ENCODE measurements at regions not wholly inside any gene's neighbourhood (a gene's known extent, or its start where the extent isn't known, plus 50 kb on each side); places are given as distances from the start of the nearest gene placed in this dataset.

GRCh38 chr20:50390685-50391443, 119.3 kb upstream of the PTPN1 start:
- Histone ChIP-seq H3K4me3 (no peak overlapping the region), H3K36me3 (replicated peaks in 1 of 2) (no peaks in the 10 kb centered on the region), H3K4me1 (replicated peaks in 1 of 2) (peaks cover 37 to 52% of the 10 kb centered on the region in 2 donors), H3K9me3 (replicated peaks in 1 of 3) (no peaks in the 10 kb centered on the region), H3K27me3 (no peaks in the 10 kb centered on the region), H3K27ac (peak overlapping the region in 4 of 5 donors; percentile 72 to 95 (median 81))
- WGBS, 4 donors: 65 to 83% (median 80%) methylated on average over 8 to 15 of the region's 15 CpGs
- no peak for TF ChIP-seq POLR2A (IDR thresholded peaks at IDR 0.05)
- no peak for TF ChIP-seq CTCF (IDR thresholded peaks at IDR 0.05)
- no peak for DNase-seq
- intact Hi-C loops (cut with DNase I): no loop called here

- no peak for DNase-seq
- intact Hi-C loops (cut with DNase I): no loop called here
- peaks cover 44 to 54% of the 10 kb centered on the region in 2 donors for H3K4me1 ChIP-seq (replicated peaks in 1 of 2)
- H3K27ac ChIP-seq: peak overlapping the region in 3 of 5 donors; percentile 81 to 95 (median 81)
- no peaks in the 10 kb centered on the region for H3K36me3 ChIP-seq (replicated peaks in 1 of 2)
- no peaks in the 10 kb centered on the region for H3K27me3 ChIP-seq
- WGBS, 4 donors: 95 to 98% (median 96%) methylated on average over 13 to 15 of the region's 15 CpGs
- H3K9me3 ChIP-seq (replicated peaks in 1 of 3): no peaks in the 10 kb centered on the region
- no peak overlapping the region for H3K4me3 ChIP-seq
- TF ChIP-seq CTCF (IDR thresholded peaks at IDR 0.05) (no peak), POLR2A (IDR thresholded peaks at IDR 0.05) (no peak)
These were observed 118.6 kb upstream of the PTPN1 start for GRCh38 chr20:50391444-50392137.

GRCh38 chr20:50392138-50392866, 117.9 kb upstream of the PTPN1 start:
- DNase-seq: no peak
- 75 to 88% (median 83%) methylated on average over 9 of the region's 9 CpGs for WGBS, 4 donors
- H3K4me3 ChIP-seq: no peak overlapping the region
- intact Hi-C loops (cut with DNase I): no loop called here
- peak overlapping the region in 2 of 5 donors; percentile 81 to 95 for H3K27ac ChIP-seq
- H3K36me3 ChIP-seq (replicated peaks in 1 of 2): no peaks in the 10 kb centered on the region
- no peaks in the 10 kb centered on the region for H3K27me3 ChIP-seq
- TF ChIP-seq POLR2A (IDR thresholded peaks at IDR 0.05) (no peak), CTCF (IDR thresholded peaks at IDR 0.05) (no peak)
- peaks cover 44 to 54% of the 10 kb centered on the region in 2 donors for H3K4me1 ChIP-seq (replicated peaks in 1 of 2)
- H3K9me3 ChIP-seq (replicated peaks in 1 of 3): no peaks in the 10 kb centered on the region

GRCh38 chr20:50393242-50393641, 116.9 kb upstream of the PTPN1 start:
- Histone ChIP-seq H3K27me3 (no peaks in the 10 kb centered on the region), H3K4me3 (no peak overlapping the region), H3K36me3 (replicated peaks in 1 of 2) (no peaks in the 10 kb centered on the region), H3K27ac (peak overlapping the region in 2 of 5 donors; percentile 89 to 92), H3K9me3 (replicated peaks in 1 of 3) (no peaks in the 10 kb centered on the region), H3K4me1 (replicated peaks in 1 of 2) (peaks cover 46 to 50% of the 10 kb centered on the region in 2 donors)
- intact Hi-C loops (cut with DNase I): no loop called here
- DNase-seq: no peak
- TF ChIP-seq CTCF (IDR thresholded peaks at IDR 0.05) (no peak), POLR2A (IDR thresholded peaks at IDR 0.05) (no peak)
- WGBS, 4 donors: 86 to 99% (median 93%) methylated on average over 5 to 6 of the region's 6 CpGs

Data from adrenal gland (tissue), 9 donors.